KOPT-K1 (cell line): ENCODE measurements at regions not wholly inside any gene's neighbourhood (a gene's known extent, or its start where the extent isn't known, plus 50 kb on each side); places are given as distances from the start of the nearest gene placed in this dataset.
A peak's percentile ranks its signal among the peaks of the same experiment; 100 is the strongest.

Experiments used
- H3K27ac ChIP-seq: fragments of 200-600 bp; sonication (generic); 2 replicates; pipeline ENCODE4 v1.5.1; 2016; ENCODE audit warnings: antibody characterized with exemption, mild to moderate bottlenecking, low read depth, low read length; ENCODE audit not compliant: poor library complexity, severe bottlenecking
- H3K36me3 ChIP-seq: fragments of 200-600 bp; sonication (generic); 2 replicates; pipeline ENCODE4 v1.5.1; 2017; ENCODE audit warnings: antibody characterized with exemption, mild to moderate bottlenecking, low read length, moderate library complexity; ENCODE audit not compliant: insufficient read depth
- H3K9me3 ChIP-seq: fragments of 200-600 bp; sonication (generic); 2 replicates; pipeline ENCODE4 v1.5.1; 2017; ENCODE audit warnings: antibody characterized with exemption, low read length, mild to moderate bottlenecking; ENCODE audit not compliant: insufficient read depth, poor library complexity, severe bottlenecking

DNA sequence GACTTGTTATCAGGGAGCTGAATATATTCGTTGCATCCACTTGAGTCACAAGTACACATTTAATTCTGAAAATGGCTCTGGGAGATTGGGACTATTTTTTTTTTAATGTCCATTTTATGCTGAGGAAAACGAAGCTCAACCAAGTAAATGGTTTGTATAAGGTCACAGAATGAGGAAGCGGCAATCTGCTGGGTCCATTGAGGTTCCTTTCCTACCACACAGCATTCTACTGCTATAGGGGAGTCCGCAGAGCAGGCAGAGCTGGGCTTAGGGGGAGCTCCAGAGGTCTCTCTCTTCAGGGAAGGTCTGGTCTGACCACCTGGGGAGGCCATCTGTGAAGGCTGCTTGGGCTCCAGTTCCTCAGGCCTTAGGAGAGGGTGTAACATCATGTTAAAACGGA, 77.9 kb downstream of the MCFD2 start:
- H3K36me3 ChIP-seq = no peaks in the 10 kb centered on the region
- H3K9me3 ChIP-seq = no peaks in the 10 kb centered on the region
- no peak overlapping the region for H3K27ac ChIP-seq

GRCh38 chr2:46837112-46837454, 78.5 kb downstream of the MCFD2 start:
- H3K9me3 ChIP-seq = no peaks in the 10 kb centered on the region
- no peaks in the 10 kb centered on the region for H3K36me3 ChIP-seq
- no peak overlapping the region for H3K27ac ChIP-seq

- Histone ChIP-seq H3K27ac (peak overlapping the region; percentile 40), H3K9me3 (no peaks in the 10 kb centered on the region), H3K36me3 (no peaks in the 10 kb centered on the region)
These were observed 79.1 kb downstream of the MCFD2 start for GRCh38 chr2:46836295-46837111.

DNA sequence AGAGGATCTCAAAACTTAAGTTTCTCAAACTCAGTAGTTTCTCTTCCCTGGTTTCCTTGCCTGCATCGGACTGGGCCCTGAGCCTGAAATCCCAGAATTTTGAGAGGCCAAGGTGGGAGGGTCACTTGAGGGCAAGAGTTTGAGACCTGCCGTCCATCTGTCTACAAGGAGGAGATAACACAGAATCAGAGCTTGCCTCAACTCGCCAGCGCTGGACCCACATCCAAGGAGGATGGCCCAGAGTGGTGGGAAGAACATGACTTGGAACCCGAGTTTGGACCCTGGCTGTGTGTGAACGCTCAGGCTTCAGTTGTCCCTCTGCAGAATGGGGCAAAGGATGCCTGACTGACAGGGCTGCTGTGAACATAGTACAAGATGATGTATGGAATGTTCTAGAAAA, 80.1 kb downstream of the MCFD2 start:
- H3K27ac ChIP-seq = no peak overlapping the region

DNA sequence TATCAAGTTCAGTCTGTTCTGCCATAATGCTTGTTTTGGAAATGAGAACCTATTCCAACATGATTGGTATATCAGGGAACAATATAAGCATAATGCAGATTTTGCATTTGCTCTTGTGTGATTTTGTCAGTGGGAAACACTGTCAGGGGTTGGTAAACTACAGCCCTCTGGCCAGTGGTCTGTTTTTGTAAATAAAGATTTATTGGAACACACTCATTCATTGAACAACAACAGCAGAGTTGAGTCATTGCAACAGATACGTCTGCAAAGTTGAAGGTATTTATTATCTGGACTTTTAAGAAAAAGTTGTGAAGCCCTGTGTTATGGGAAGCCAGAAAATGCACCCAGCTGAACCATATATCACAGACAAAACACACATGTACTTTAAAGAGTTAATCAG, 83.1 kb downstream of the MCFD2 start:
- Histone ChIP-seq H3K36me3 (no peaks in the 10 kb centered on the region), H3K27ac (no peak overlapping the region), H3K9me3 (no peaks in the 10 kb centered on the region)

More for the DNA sequence above, 80.1 kb downstream of the MCFD2 start:
- Histone ChIP-seq H3K9me3 (no peaks in the 10 kb centered on the region), H3K36me3 (no peaks in the 10 kb centered on the region)

GRCh38 chr2:46831869-46832265, 83.7 kb downstream of the MCFD2 start:
- Histone ChIP-seq H3K36me3 (no peaks in the 10 kb centered on the region), H3K9me3 (no peaks in the 10 kb centered on the region), H3K27ac (no peak overlapping the region)

GRCh38 chr2:46831051-46831868, 84.3 kb downstream of the MCFD2 start:
- H3K36me3 ChIP-seq = no peaks in the 10 kb centered on the region
- H3K27ac ChIP-seq = no peak overlapping the region

DNA sequence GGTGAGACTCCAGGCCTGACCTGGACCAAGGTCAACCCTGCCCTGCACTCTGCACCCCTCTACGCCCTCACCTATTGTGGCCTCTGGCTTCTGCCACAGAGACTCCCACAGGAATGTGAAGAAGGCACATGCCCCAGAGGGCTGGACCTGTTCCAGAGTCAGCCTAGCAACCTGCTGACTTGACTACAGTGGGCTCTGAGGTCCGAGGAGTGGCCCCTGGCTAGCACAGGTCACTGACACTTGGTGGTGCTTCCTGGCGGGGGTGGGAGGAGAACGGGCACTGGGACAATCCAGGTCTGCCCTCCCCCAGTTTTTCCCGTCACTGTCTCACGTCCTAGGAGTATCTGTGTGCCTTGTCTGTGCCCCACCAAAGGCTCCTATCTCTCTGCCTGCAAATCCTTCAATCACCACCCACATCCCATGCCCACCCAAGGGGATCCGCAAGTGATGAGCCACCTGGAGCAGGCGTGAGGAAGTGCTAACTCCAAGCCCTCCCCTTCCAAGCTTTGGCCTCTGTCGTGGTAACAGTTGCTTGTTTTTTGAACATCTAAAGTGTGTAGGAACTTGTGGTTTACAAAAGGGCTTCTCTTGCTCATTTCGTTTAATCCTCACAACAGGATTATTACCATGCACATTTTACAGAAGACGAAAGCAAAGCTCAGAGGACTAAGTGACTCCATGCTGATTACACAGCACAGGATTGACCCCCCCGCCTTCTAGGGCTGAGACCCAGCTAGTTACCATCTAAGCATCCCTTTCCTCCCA, 86.2 kb downstream of the MCFD2 start:
- H3K27ac ChIP-seq = no peak overlapping the region

More at GRCh38 chr2:46831051-46831868, 84.3 kb downstream of the MCFD2 start:
- H3K9me3 ChIP-seq = no peaks in the 10 kb centered on the region

GRCh38 chr2:46828491-46829230, 86.9 kb downstream of the MCFD2 start:
- Histone ChIP-seq H3K27ac (no peak overlapping the region), H3K36me3 (no peaks in the 10 kb centered on the region), H3K9me3 (no peaks in the 10 kb centered on the region)

More for the DNA sequence above, 86.2 kb downstream of the MCFD2 start:
- Histone ChIP-seq H3K36me3 (no peaks in the 10 kb centered on the region), H3K9me3 (no peaks in the 10 kb centered on the region)

- H3K27ac ChIP-seq = no peak overlapping the region
- no peaks in the 10 kb centered on the region for H3K9me3 ChIP-seq
- H3K36me3 ChIP-seq = no peaks in the 10 kb centered on the region
These were observed 87.5 kb downstream of the MCFD2 start for GRCh38 chr2:46828135-46828438.

DNA sequence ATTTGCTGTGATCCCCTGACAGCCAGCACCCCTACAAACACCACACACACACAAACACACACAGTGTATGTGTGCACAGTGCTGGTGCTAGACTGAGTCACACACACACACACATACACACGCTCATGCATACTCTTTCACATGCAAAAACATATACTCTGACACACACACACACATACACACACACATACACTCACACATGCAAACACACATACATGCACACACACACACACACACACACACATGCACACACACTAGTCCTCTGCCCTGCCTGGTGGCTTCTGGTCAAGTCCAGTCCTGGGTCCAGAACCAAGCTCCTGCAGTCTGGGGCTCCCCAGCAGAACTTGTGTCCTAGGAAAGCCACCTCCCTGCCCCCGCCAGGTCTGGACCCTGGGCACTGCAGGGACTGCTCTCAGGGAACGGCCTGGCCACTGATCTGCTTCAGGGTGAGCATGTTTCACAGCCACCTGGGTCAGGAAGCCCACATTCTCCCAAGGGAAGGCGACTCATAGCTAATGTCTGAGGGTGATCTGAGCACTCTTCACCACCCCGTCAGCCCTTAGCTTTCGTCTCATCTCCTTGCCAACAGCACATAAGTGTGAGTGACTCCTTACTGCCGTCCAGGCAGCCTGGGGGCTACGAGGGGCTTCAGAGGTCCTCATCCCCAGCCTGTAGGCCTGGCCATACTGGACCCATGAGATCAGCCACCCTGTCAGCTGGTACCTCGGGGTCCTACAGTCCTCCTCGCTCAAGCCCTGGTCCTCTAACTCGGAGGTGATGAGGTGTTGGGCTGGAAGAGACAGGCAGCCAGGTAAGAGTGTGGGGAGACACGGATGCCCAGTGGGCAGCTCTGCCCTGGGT, 88.1 kb downstream of the MCFD2 start:
- Histone ChIP-seq H3K36me3 (no peaks in the 10 kb centered on the region), H3K27ac (no peak overlapping the region), H3K9me3 (no peaks in the 10 kb centered on the region)

DNA sequence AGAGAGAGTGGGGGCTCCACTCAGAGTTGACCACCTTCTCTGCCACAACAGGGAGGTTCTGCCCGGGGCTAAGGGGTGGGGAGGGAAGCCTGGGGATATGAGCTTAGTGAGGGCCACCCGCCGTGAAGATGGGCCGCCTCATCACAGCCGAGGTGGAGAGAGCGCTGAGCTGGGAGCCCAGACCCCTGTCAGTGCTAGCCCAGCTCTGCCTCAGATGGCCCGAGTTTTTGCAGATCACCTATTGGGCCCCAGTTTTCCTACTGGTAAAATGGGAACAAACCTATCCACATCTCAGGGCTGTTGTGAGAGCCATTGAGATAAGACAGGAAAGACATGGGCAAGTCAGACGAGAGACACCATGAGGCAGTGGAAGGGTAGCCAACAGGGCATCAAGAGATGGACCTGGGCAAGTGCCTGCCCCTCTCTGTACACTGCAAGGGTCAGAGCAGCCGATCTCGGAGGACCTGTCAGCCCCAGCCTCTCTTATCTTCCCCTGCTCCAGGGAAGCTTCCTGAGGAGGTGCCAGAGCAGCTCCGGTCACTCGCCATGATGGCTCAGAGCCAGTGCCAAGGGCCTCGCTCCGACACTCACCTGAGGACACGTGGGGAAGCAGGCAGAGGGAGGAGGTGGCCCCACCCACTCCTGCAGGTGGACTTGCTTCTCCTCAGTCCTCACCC, 88.9 kb downstream of the MCFD2 start:
- no peaks in the 10 kb centered on the region for H3K9me3 ChIP-seq
- H3K27ac ChIP-seq = no peak overlapping the region

GRCh38 chr2:46825939-46826568, 89.6 kb downstream of the MCFD2 start:
- H3K9me3 ChIP-seq = no peaks in the 10 kb centered on the region
- no peak overlapping the region for H3K27ac ChIP-seq
- no peaks in the 10 kb centered on the region for H3K36me3 ChIP-seq

More for the DNA sequence above, 88.9 kb downstream of the MCFD2 start:
- no peaks in the 10 kb centered on the region for H3K36me3 ChIP-seq
